8988T (cell line): ENCODE measurements at regions not wholly inside any gene's neighbourhood (a gene's known extent, or its start where the extent isn't known, plus 50 kb on each side); places are given as distances from the start of the nearest gene placed in this dataset.

Experiments used
- DNase-seq: peaks from one replicate; pipeline ENCODE4 v3.0.0; 2011

GRCh38 chr17:65403626-65404025, 157.8 kb downstream of the AXIN2 start:
- DNase-seq = no peak

DNA sequence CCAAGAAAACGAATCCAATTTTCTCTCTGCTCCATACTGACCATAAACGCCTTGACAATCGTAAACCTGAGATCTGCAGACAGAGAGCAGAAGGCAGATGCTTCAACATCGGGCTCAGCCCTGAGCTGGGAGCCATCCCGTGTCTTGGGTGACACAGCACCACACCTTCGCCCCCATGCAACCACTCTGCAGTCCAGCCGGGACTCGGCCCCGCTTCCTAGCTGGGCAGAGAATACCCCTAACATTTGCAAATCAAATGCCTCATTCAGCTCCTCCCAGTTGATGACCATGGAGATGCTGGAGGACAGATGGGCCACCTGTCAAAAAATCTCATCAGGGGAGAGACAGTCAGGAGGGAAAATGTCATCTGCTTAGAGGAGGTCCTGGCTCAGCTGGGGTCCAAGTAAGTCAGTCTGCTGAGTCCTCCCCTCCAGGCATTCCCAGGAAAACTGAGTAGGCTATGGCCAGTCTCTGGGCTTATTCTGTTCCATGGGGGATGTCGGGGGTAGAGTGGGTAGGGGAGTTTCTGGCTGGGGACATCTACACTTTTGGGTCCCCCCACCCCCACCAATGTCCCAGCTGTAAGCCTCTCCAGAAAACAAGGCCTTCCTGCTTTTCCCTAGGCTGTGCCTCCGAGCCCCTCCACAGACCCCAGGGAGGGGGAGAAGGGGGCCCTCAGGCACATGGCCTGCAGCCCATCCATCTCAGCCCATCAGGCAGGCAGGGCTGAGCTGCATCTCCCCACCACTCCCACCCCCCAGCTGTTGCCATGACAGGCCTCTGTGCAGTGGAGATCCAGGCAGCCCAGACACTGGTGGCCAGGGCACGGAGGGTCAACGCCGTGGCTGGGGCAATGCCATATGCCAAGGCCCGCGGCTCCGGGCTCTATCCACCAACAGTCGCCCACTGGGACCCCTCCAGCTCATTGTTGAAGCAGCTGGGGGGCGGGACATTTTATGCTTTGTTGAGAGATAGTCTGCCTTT, 158.6 kb downstream of the AXIN2 start:
- no peak for DNase-seq

DNA sequence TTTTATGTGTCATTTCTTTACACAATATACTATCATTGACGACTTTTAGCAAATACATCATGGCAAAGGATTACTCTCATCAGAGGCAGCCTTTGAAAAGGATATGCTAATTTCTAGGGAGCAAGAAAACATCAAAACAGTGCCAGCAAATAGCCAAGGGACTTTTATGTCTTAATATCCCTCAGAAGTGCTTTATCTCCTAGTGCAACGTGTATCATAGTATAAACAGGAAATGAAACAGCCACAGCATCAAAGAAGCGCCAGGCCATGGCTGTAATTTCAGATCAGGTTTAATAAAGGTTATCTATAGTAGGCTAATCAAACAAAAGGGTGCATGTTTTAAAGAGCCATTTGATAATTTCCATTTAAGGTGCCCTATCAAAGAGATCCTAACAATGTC, 159.9 kb downstream of the AXIN2 start:
- DNase-seq = no peak

GRCh38 chr17:65400701-65401100, 160.7 kb downstream of the AXIN2 start:
- DNase-seq = no peak

DNA sequence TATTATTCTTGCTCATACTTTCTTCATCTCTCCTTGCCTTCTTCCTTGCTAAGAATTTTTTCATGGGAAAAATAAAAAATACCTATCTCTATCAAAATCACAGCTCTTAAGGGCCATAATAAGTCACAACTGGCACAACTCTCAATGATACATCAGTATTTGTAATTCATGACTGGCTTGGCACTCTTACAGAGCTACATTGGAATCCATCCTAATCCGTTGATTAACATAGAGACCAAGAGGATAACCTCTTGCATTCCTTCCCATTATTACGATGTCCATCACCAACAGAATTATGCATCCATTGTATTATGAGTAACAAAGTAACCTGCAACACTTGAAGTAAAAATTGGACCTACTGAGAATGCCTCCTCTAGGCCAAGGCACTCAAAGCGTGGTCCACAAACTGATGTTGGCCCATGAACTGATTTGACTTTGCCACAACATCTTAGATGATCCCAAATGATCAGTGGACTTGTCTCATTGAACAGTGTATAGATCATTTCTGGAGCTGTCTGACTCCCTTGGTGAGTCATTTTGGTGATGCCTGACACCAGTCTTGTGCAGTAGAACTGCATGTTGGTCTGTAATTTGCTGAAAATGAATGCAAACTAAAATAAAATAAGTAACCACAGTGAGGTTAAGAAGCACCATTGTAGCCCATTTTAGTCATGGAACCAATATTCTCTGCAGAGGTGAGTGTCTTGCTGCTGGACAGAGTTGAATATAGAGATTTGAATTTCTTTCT, 163.2 kb downstream of the AXIN2 start:
- DNase-seq = no peak

DNA sequence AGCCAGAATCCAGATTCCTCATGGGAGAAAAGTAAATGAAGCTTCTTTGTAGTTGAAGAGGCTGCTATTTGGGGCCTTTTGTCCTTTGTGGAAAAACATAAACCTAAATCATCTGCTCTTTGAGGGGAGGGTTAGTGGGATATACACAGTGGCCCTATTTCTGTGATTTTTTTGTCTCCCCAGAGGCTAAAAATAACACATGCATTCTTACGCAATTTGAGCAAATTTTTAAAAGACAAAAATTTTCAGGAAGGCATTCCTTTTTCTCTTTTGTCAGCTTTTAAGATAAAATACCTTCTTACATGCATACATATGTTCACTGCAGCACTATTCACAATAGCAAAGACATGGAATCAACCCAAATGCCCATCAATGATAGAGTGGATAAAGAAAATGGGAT, 165.5 kb downstream of the AXIN2 start:
- no peak for DNase-seq

- DNase-seq = no peak
Measured at GRCh38 chr17:65394811-65395472, 166.5 kb downstream of the AXIN2 start.

DNA sequence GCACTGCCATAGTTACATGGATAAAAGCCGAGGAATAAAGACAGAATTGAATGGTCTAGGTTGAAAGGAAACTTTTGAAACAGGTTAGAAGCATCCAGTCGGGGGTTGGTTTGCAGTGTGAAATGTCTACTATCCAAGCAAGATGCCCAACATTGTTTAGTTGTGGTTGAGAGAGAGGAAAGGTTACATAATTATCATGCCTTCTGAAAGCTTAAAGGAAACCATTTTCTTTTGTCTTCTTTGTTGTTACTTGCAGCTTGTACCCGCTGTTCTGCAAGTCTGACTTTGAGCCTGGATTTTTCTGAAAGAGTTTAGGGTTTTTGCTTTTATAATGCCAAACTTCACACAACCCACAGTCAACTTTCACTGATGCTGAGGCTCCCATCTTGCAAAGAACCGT, 167.9 kb downstream of the AXIN2 start:
- DNase-seq = no peak

GRCh38 chr17:65389949-65390348, 171.5 kb downstream of the AXIN2 start:
- DNase-seq = no peak

DNA sequence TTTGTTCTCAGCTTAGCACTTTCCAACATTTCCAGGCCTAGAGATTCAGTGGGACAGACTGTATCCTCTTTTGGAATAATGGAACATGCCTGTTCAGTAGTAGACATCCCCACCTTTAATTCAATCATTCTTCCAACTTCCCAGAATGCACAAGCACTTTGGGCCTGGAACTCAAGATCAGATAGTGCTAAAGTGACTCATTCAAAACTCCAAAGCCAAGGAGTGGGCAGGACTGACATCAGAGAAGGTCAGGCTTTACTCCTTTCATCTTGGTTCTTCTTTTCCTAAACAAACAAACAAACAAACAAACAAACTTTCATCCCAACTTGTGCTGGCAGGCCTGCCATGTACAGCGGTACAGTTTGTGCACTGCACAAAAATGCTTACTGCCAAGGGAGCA, 172.0 kb downstream of the AXIN2 start:
- no peak for DNase-seq

- DNase-seq = no peak
Measured at GRCh38 chr17:65388911-65389310, 172.5 kb downstream of the AXIN2 start.

GRCh38 chr17:65387322-65387721, 174.1 kb downstream of the AXIN2 start:
- DNase-seq = no peak

DNA sequence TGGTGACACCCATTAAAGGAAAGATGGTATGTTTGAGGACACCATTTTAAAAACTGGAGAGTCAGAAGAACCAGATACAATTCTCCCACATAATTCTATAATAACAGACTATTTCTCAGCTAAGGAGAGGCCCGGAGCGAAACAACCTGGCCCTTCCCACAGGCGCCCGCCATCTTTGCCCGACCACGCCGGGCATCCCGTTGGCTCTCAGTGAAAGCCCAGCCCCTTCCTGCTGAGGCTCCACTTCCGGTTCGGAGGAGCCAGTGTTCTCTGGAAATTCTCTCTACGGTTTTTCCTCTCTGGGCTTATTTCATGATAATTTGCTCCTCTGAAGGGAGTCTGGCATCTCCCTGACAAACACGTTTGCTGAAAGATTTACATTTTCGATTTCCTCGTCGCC, 175.7 kb downstream of the AXIN2 start:
- DNase-seq = no peak

DNA sequence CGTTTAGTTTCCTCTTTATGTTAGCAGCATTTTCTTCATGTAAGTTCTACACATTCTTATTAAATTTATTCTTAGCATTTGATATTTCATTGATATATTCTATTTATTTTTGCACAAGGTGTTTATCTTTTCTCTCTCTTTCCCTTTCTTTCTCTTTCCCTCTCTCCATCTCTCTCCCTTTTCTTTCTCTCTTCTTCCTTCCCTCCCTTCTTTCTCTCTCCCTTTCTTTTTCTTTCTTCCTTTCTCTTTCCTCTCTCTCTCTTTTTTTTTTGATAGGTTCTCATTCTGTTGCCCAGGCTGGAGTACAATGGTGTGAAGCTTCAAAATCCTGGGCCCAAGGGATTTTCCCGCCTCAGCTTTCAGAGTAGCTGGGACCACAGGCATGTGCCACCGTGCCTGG, 176.4 kb downstream of the AXIN2 start:
- no peak for DNase-seq

DNA sequence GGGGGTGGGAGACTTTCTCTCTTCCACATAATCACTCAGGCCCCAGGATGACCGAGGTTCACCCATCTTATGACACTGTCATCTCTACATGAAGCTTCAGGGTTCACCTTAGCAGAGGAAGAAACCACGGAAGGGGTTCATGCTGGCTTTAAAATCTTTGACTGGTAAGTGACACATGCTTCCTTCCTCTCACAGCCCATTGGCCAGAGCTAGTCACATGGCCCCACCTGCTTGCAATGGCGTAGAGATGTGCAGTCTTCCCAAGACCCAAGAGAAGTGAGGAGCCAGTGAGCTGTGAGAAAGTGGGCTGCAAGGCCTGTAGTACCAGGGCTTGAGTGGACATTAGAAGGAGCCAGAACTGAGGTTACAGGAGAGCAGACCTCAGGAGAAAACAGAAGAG, 180.3 kb downstream of the AXIN2 start:
- DNase-seq = no peak

DNA sequence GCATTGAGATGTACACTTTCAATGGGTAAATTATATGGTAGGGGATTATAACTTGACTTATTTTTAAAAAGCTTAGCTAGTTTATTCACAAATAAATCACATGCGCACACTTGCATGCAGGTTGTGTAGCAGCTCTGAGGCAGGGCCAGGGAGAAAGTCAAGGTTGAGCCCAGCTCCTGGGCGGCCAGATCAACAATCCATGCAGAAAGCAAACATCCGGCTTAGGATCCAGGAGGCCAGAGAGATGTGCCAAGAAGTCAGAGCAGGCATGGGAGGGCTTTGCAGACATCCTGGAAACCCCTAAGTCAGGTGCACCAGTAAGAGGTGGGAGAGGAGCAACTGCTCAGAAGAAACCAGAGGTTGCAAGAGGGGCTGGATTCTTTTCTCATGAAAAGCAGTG, 186.5 kb downstream of the AXIN2 start:
- no peak for DNase-seq

- no peak for DNase-seq
Measured at GRCh38 chr17:65371702-65372101, 189.7 kb downstream of the AXIN2 start.

DNA sequence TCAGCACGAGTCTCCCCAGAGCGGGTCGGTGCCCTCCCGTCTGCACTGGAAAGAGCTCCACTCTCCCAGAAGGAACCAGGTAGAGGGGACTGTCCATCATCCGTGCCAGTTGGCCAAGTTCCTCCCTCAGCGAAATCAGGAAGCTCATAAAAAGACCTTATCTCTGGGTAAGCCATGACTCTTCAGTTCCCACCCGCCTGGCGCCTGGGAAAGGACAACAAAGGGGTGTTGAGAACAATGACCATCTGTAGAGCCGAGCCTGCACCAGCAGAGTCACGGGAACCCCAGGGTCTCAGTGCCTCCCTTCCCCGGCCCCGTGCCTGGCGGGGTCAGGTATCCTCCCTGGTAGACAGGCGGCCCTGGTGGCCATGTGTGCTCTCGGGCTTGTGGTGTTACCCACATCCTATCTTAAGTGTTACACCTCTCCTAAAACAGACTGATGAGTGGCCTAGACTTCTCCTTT, 190.7 kb downstream of the AXIN2 start:
- DNase-seq = no peak

DNA sequence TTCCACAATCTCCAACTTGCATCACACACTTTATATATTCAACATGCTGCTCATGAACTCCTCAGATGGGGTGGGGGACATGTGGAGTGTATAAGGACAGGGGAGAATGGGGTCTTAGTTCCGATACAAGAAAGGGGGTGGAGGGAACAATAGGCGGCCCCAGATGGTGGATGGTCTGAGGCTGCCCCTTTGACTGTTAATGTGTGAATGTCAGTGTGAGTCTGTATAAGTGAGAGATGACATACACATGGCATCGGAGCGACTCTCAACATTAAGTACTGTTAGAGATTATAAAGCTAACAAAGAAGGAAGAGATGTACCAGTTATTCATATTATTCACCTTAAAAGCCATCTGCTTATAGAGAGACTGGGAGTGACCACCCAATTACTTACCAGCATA, 193.1 kb downstream of the AXIN2 start:
- DNase-seq = no peak

DNA sequence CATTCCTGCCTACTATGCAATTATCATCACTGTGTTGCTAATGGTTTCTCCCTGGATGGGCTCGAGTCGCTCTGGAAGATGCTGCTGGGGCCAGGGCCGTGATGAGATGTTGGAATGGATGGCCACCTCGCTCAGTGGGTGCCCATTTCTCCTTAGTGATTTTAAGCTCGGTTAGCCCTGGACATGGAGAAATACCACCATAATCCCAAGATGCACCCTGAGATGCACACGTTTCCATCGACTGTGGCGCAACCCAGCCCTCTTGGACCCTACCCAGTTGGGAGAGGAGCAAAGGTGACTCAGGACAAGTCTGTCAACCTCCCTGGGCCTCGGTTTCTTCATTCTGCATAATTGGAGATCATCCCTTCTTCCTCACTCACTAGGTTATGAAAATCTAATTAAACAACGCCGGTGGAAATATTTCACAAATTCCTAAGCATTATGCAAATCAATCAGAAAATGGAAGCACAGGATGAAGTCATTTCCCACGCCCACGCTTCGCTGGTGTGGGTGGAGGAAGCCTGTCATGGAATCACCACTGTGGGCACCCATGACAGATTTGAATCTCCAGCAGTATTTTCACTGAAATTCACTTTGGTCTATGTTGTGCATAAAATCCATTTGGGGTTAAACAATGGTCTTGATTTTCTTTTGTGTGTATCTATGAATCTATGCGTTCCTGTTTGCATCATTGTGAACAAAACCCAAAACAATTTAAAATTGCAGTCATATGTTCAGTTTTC, 195.2 kb downstream of the AXIN2 start:
- DNase-seq = no peak

DNA sequence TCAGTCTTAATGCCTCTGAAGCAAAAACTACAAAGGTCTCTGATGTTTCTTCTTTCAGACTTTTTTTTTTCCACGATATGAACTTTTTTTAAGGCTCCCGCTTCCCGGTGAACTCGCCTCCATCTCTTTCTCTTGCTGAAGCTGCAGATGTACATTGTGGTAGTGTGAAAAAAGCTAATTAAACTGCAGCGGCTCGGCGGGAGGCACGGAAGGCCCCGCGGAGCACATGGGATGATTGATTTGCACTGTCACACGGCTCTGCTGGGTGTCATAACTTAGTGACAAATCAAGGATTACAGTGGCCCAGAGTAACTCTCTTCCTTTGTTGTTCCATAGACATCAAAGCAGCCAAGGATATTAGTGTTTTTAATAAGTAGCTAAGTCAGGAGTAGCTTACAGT, 196.3 kb downstream of the AXIN2 start:
- DNase-seq = no peak

DNA sequence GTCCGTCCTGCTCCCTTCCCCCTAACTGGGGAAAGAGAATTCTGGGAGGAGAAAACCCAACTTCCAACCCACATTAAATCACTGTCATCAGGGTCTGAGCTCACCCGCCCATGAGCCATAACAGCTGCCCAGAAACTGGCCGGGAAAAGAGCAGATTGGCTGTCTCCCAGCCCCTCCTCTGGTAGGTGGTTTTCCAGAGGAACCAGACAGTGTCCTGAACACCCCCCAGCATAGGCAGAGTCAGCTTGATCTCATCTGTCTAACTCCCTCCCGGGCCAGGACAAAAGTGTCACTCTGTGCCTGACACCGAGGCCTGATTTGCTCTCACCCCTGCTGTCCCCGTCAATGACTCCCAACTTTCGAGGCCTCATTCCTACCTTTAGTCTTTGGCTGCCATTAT, 197.0 kb downstream of the AXIN2 start:
- DNase-seq = no peak

GRCh38 chr17:65362826-65363225, 198.6 kb downstream of the AXIN2 start:
- no peak for DNase-seq
